ENCODE measurements at regions not wholly inside any gene's neighbourhood (a gene's known extent, or its start where the extent isn't known, plus 50 kb on each side); places are given as distances from the start of the nearest gene placed in this dataset.

DNA sequence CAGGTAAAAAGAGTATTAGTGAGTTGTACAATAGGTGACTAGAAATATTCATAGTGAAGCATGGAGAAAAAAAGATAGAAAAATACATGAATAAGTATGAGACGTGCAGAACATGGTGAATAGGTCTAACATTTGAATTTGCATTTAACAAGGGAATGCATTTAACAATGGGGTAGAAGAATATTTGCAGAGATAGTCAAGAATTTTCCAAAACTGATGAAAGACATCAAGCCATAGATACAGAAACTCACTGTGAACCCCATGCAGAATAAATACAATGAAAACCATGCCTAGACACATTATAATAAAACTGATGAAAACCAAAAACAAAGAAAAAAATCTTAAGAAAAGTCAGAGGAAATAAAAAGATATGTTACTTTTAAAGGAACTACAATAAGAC lies 184.8 kb downstream of the KTN1 start:
- TF ChIP-seq, protein P1, sequence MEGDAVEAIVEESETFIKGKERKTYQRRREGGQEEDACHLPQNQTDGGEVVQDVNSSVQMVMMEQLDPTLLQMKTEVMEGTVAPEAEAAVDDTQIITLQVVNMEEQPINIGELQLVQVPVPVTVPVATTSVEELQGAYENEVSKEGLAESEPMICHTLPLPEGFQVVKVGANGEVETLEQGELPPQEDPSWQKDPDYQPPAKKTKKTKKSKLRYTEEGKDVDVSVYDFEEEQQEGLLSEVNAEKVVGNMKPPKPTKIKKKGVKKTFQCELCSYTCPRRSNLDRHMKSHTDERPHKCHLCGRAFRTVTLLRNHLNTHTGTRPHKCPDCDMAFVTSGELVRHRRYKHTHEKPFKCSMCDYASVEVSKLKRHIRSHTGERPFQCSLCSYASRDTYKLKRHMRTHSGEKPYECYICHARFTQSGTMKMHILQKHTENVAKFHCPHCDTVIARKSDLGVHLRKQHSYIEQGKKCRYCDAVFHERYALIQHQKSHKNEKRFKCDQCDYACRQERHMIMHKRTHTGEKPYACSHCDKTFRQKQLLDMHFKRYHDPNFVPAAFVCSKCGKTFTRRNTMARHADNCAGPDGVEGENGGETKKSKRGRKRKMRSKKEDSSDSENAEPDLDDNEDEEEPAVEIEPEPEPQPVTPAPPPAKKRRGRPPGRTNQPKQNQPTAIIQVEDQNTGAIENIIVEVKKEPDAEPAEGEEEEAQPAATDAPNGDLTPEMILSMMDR (IDR thresholded peaks at IDR 0.05; ENCODE audit: borderline replicate concordance) = no peak
- no peak overlapping the region for H3K4me3 ChIP-seq
- DNase-seq = no peak
- no peaks in the 10 kb centered on the region for H3K4me1 ChIP-seq
- intact Hi-C loops (cut with micrococcal nuclease) = no loop called here
- no peak overlapping the region for H3K27ac ChIP-seq (replicated peaks)
- no peaks in the 10 kb centered on the region for H3K9me3 ChIP-seq (replicated peaks)
- H3K27me3 ChIP-seq (ENCODE audit: low read depth) = no peaks in the 10 kb centered on the region
- no peaks in the 10 kb centered on the region for H3K36me3 ChIP-seq

DNA sequence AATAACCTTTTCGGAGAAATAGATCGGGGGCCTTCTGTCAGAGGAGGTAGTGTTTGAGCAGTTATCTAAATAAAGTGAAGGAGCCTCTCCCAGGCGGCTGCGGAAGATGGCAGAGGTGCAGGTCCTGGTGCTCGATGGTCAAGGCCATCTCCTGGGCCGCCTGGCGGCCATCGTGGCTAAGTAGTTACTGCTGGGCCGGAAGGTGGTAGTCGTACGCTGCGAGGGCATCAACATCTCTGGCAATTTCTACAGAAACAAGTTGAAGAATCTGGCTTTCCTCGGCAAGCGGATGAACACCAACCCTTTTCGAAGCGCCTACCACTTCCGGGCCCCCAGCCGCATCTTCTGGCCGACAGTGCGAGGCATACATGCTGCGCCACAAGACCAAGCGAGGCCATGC lies 186.1 kb downstream of the KTN1 start:
- no peak for DNase-seq
- Histone ChIP-seq H3K27ac (replicated peaks) (no peak overlapping the region), H3K4me1 (no peaks in the 10 kb centered on the region), H3K36me3 (no peaks in the 10 kb centered on the region), H3K4me3 (no peak overlapping the region), H3K27me3 (ENCODE audit: low read depth) (no peaks in the 10 kb centered on the region), H3K9me3 (replicated peaks) (no peaks in the 10 kb centered on the region)
- TF ChIP-seq, protein P1 (IDR thresholded peaks at IDR 0.05; ENCODE audit: borderline replicate concordance) = no peak
- intact Hi-C loops (cut with micrococcal nuclease) = no loop called here

DNA sequence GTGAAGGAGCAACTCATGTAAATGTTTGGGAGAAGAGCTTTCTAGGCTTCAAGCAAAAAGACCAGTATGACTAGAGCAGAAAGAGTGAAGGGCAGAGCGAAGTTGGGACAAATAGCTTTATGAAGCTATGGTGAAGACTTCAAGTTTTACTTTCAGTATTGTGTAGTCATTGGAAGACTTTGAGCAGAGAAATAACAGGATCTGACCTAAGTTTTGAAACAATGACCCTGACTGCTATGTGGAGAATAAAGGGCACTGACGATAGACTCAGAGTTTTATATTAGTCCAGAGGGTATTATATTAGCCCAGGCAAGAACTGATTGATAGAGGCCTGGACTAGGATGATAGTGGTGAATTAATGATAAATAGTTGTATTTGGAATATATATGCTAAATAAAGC lies 187.3 kb downstream of the KTN1 start:
- Histone ChIP-seq H3K36me3 (no peaks in the 10 kb centered on the region), H3K27ac (replicated peaks) (no peak overlapping the region), H3K4me3 (no peak overlapping the region), H3K4me1 (peaks cover 6% of the 10 kb centered on the region), H3K27me3 (ENCODE audit: low read depth) (no peaks in the 10 kb centered on the region), H3K9me3 (replicated peaks) (no peaks in the 10 kb centered on the region)
- intact Hi-C loops (cut with micrococcal nuclease) = no loop called here
- TF ChIP-seq, protein P1 (IDR thresholded peaks at IDR 0.05; ENCODE audit: borderline replicate concordance) = no peak
- DNase-seq = no peak

DNA sequence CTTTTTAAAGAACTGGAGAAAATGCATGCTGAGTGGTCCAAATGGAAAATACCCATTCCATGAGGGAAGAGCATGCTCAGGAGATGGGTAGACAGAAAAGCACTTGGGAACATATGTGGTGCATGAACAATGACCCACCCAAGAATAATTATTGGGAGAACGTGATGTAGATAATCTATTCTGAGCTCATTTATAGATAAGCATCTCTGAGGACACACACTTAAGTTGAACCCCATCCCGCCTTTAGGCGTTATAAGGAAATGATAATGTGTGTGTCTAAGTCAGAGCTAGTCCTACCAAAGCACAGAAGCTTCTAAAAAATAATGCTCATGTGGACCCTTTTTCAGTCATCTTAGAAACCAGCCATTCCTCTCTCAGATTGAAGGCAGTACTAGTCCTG lies 189.9 kb downstream of the KTN1 start:
- DNase-seq = no peak
- Histone ChIP-seq H3K27me3 (ENCODE audit: low read depth) (no peaks in the 10 kb centered on the region), H3K27ac (replicated peaks) (no peak overlapping the region), H3K9me3 (replicated peaks) (no peaks in the 10 kb centered on the region), H3K36me3 (no peaks in the 10 kb centered on the region), H3K4me1 (peaks cover 6% of the 10 kb centered on the region), H3K4me3 (no peak overlapping the region)
- intact Hi-C loops (cut with micrococcal nuclease) = no loop called here
- TF ChIP-seq, protein P1 (IDR thresholded peaks at IDR 0.05; ENCODE audit: borderline replicate concordance) = no peak

DNA sequence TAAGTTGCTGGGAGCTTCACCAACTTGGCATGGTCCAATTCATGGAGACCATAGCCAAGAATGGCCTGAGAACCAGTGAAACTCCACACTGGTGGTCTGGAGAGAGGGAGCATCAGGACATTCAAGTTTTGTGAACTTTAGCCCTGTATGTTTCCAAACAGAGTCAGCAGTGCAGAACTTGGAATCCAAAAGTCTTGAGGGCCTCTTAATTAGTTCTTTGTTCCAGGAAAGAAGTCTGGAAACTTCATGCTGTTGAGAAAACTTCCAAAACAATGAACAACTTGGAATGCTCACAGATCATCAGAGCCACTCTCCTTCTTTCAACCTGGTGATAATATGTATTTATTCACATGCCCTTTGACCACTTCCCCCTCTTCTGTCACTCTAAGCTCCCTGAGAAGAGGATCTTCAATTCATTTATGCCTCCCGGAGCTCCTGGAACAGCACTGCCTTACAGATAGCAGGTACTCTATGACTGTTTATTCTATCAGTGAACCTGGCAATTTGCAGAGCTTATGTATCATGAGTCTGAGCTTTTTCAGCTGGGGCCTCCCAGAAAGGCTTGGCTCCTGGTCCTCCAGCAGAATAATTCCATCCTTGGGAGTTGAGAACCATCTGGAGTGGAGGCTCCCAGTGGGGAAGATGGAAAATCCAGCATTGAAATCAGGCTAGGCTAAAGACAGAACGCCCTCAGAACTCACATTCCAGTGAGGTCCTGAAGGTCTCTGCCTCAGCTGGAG lies 191.4 kb downstream of the KTN1 start:
- Histone ChIP-seq H3K4me3 (no peak overlapping the region), H3K9me3 (replicated peaks) (no peaks in the 10 kb centered on the region), H3K27ac (replicated peaks) (peak overlapping the region; percentile 37), H3K4me1 (peaks cover 6% of the 10 kb centered on the region), H3K27me3 (ENCODE audit: low read depth) (no peaks in the 10 kb centered on the region), H3K36me3 (no peaks in the 10 kb centered on the region)
- no peak for DNase-seq
- intact Hi-C loops (cut with micrococcal nuclease) = no loop called here
- TF ChIP-seq, protein P1 (IDR thresholded peaks at IDR 0.05; ENCODE audit: borderline replicate concordance) = no peak

Measured in left ventricle myocardium inferior (tissue), 1 donor.